DOHH2 (cell line): ENCODE measurements at regions not wholly inside any gene's neighbourhood (a gene's known extent, or its start where the extent isn't known, plus 50 kb on each side); places are given as distances from the start of the nearest gene placed in this dataset.
"Not testable (repeated sequence)": the region's sequence is repeated elsewhere in the genome, so short reads cannot be mapped to it uniquely, and the experiment has no call there.

Experiments
- H3F3A ChIP-seq: fragments of 200-600 bp; sonication (generic), shearing (Covaris generic); 2 replicates; pipeline ENCODE4 v1.6.0; 2016; ENCODE audit warnings: antibody characterized with exemption, mild to moderate bottlenecking; ENCODE audit not compliant: control insufficient read depth, insufficient read depth
- H3K27ac ChIP-seq: fragments of 200-600 bp; sonication (generic); 2 replicates; pipeline ENCODE4 v1.5.1; 2014; ENCODE audit warnings: low read depth, mild to moderate bottlenecking, low read length, moderate library complexity
- H3K27me3 ChIP-seq: fragments of 200-600 bp; sonication (generic); 2 replicates; pipeline ENCODE4 v1.6.1; 2014; ENCODE audit warnings: mild to moderate bottlenecking, low read length, mixed read lengths; ENCODE audit not compliant: control insufficient read depth
- H3K36me3 ChIP-seq: fragments of 200-600 bp; sonication (generic); 2 replicates; pipeline ENCODE4 v1.6.1; 2014; ENCODE audit warnings: mild to moderate bottlenecking, low read length, moderate library complexity, mixed read lengths; ENCODE audit not compliant: control insufficient read depth
- H3K4me1 ChIP-seq: fragments of 200-600 bp; sonication (generic); 2 replicates; pipeline ENCODE4 v1.6.1; 2014; ENCODE audit warnings: mild to moderate bottlenecking, low read length, mixed read lengths; ENCODE audit not compliant: control insufficient read depth
- H3K4me2 ChIP-seq: fragments of 200-600 bp; sonication (generic); 2 replicates; pipeline ENCODE4 v1.6.0; 2014; ENCODE audit warnings: mild to moderate bottlenecking, low read length, moderate library complexity
- H3K4me3 ChIP-seq: fragments of 200-600 bp; sonication (generic); 2 replicates; pipeline ENCODE4 v1.5.1; 2014; ENCODE audit warnings: mild to moderate bottlenecking, low read length, mixed read lengths
- H3K79me2 ChIP-seq: fragments of 200-600 bp; sonication (generic); 2 replicates; pipeline ENCODE4 v1.6.1; 2014; ENCODE audit warnings: mild to moderate bottlenecking, low read length, mixed read lengths; ENCODE audit not compliant: control insufficient read depth
- H3K9me2 ChIP-seq: fragments of 200-600 bp; sonication (generic); replicated peaks from 2 replicates; pipeline ENCODE4 v1.6.1; 2014; ENCODE audit warnings: mild to moderate bottlenecking, low read length, mixed read lengths; ENCODE audit not compliant: control insufficient read depth
- H3K9me3 ChIP-seq: fragments of 200-600 bp; sonication (generic); 2 replicates; pipeline ENCODE4 v1.6.1; 2014; ENCODE audit warnings: antibody characterized with exemption, low read length, mixed read lengths; ENCODE audit not compliant: control insufficient read depth, insufficient read depth
- H4K20me1 ChIP-seq: fragments of 200-600 bp; sonication (generic); 2 replicates; pipeline ENCODE4 v1.6.0; 2014; ENCODE audit warnings: low read depth, mild to moderate bottlenecking, antibody characterized with exemption, low read length, moderate library complexity; ENCODE audit not compliant: control insufficient read depth, insufficient read depth
- EZH2phosphoT487 ChIP-seq: fragments of 200-600 bp; sonication (generic); IDR thresholded peaks from 2 replicates; pipeline ENCODE4 v1.6.1; 2017; ENCODE audit warnings: borderline replicate concordance, mild to moderate bottlenecking, antibody characterized with exemption, low read length, moderate library complexity, mixed read lengths
- TF ChIP-seq, protein P1 (sequence below): fragments of 200-600 bp; sonication (generic); IDR thresholded peaks from one replicate; pipeline ENCODE4 v1.5.1; 2014; ENCODE audit warnings: antibody characterized with exemption, mild to moderate bottlenecking, low read depth, low read length; ENCODE audit not compliant: poor library complexity, severe bottlenecking

DNA sequence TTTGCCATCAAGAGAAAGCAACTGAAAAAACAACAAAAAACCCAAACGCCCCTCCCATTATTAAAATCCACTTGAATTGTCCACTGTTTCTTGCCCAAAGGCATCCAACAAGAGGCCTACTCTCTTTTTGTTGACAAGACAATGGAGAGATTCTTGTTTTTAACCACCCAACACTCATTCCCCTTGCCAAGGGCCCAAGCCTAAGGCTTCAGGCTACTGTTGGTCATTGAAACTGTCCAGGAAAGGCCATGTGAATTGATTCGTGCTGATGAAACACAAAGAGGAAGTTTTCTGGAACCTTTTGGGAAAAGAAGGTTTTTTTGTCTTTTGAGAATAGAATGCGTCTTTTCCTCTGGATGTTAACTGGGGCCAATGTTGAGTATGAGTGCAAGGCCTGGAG is 157.4 kb upstream of the PFN2 start:
- H3K36me3 ChIP-seq, result no peaks in the 10 kb centered on the region
- no peak overlapping the region for H3K27ac ChIP-seq
- peaks cover 3% of the 10 kb centered on the region; the same call in 1 of the 2 replicates for H3F3A ChIP-seq
- TF ChIP-seq EZH2phosphoT487, result no peak
- TF ChIP-seq, protein P1, sequence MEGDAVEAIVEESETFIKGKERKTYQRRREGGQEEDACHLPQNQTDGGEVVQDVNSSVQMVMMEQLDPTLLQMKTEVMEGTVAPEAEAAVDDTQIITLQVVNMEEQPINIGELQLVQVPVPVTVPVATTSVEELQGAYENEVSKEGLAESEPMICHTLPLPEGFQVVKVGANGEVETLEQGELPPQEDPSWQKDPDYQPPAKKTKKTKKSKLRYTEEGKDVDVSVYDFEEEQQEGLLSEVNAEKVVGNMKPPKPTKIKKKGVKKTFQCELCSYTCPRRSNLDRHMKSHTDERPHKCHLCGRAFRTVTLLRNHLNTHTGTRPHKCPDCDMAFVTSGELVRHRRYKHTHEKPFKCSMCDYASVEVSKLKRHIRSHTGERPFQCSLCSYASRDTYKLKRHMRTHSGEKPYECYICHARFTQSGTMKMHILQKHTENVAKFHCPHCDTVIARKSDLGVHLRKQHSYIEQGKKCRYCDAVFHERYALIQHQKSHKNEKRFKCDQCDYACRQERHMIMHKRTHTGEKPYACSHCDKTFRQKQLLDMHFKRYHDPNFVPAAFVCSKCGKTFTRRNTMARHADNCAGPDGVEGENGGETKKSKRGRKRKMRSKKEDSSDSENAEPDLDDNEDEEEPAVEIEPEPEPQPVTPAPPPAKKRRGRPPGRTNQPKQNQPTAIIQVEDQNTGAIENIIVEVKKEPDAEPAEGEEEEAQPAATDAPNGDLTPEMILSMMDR, result no peak
- peaks cover 38% of the 10 kb centered on the region for H3K4me1 ChIP-seq
- H3K79me2 ChIP-seq, result no peaks in the 10 kb centered on the region
- H3K4me2 ChIP-seq, result no peak overlapping the region
- no peaks in the 10 kb centered on the region for H3K9me3 ChIP-seq
- H4K20me1 ChIP-seq, result no peaks in the 10 kb centered on the region
- H3K9me2 ChIP-seq, result no peaks in the 10 kb centered on the region
- no peaks in the 10 kb centered on the region for H3K27me3 ChIP-seq
- H3K4me3 ChIP-seq, result no peak overlapping the region

DNA sequence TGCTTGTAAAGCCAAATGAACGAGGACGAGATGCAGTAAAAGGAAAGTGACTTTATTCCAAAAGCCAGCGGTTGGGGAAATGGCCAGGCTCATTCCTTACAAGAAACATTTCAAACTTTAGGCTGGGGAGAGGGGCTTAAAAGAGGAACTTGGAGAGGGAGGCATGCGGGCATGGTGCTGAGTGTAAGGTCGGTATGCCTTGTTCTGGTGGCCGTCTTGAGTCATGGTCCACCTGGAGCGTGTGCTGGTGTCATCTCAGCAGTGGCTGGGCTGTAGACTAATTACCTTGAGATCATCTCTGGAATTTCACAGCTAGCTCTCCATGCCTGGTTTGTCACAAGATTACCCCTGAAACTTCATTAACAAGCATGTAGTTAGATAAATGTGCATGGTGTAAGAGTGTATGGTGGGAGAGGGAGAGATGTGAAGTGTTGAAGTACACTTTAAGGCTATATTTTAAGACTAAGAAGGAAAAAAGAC is 156.4 kb upstream of the PFN2 start:
- H3K4me3 ChIP-seq, result no peak overlapping the region
- H3K79me2 ChIP-seq, result no peaks in the 10 kb centered on the region
- H3K27ac ChIP-seq, result no peak overlapping the region
- TF ChIP-seq, protein P1, result no peak
- TF ChIP-seq EZH2phosphoT487, result no peak
- H3K36me3 ChIP-seq, result no peaks in the 10 kb centered on the region
- H3K4me1 ChIP-seq, result peaks cover 41% of the 10 kb centered on the region
- peaks cover 7% of the 10 kb centered on the region; the same call in 1 of the 2 replicates for H3F3A ChIP-seq
- no peaks in the 10 kb centered on the region for H3K9me3 ChIP-seq
- no peaks in the 10 kb centered on the region for H4K20me1 ChIP-seq
- H3K9me2 ChIP-seq, result no peaks in the 10 kb centered on the region
- H3K4me2 ChIP-seq, result no peak overlapping the region
- H3K27me3 ChIP-seq, result no peaks in the 10 kb centered on the region

DNA sequence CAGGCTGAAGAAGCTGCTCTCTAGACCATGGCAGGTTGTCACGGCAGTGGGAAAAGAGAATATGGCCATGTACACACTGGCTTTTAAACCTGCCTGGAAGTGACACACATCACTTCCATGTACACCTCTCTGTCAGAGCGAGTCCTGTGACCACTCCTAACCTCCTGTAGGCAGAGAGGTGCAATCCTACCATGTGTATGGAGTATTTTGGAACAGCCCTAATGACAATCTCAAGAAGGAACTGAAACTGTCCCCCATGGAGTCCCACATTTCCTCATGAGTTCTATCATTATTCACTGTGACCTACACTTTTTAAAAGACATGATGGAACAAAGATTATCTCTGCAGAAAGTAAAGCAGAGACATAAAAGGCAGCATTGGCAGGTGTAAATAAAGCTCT is 153.4 kb upstream of the PFN2 start:
- TF ChIP-seq EZH2phosphoT487, result no peak
- TF ChIP-seq, protein P1, result no peak
- no peaks in the 10 kb centered on the region for H3K9me2 ChIP-seq
- H3K9me3 ChIP-seq, result no peaks in the 10 kb centered on the region
- H3K36me3 ChIP-seq, result no peaks in the 10 kb centered on the region
- H3F3A ChIP-seq, result peaks cover 7% of the 10 kb centered on the region; the same call in 1 of the 2 replicates
- peak overlapping the region; percentile 43 for H3K4me3 ChIP-seq
- peaks cover 36% of the 10 kb centered on the region for H3K4me1 ChIP-seq
- peak overlapping the region; percentile 48 for H3K27ac ChIP-seq
- H4K20me1 ChIP-seq, result no peaks in the 10 kb centered on the region
- H3K27me3 ChIP-seq, result no peaks in the 10 kb centered on the region
- no peaks in the 10 kb centered on the region for H3K79me2 ChIP-seq
- H3K4me2 ChIP-seq, result peak overlapping the region; percentile 77

DNA sequence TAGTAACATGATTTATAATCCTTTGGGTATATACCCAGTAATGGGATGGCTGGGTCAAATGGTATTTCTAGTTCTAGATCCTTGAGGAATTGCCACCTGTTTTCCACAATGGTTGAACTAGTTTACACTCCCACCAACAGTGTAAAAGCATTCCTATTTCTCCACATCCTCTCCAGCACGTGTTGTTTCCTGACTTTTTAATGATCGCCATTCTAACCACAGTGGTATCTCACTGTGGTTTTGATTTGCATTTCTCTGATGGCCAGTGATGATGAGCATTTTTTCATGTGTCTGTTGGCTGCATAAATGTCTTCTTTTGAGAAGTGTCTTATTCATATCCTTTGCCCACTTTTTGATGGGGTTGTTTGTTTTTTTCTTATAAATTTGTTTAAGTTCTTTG is 152.6 kb upstream of the PFN2 start:
- Histone ChIP-seq H3K4me2 (peak overlapping the region; percentile 77), H3K4me3 (peak overlapping the region; percentile 43), H3K27ac (peak overlapping the region; percentile 48), H3K4me1 (peaks cover 36% of the 10 kb centered on the region)
- not testable (repeated sequence) for H4K20me1 ChIP-seq, H3K36me3 ChIP-seq, H3K79me2 ChIP-seq, H3K27me3 ChIP-seq, H3K9me2 ChIP-seq, H3K9me3 ChIP-seq, H3F3A ChIP-seq
